SU-DHL-6 (cell line): ENCODE measurements at regions not wholly inside any gene's neighbourhood (a gene's known extent, or its start where the extent isn't known, plus 50 kb on each side); places are given as distances from the start of the nearest gene placed in this dataset.

Source experiments
- H2AFZ ChIP-seq: fragments of 200-600 bp; sonication (generic); 2 replicates; pipeline ENCODE4 v1.6.1; 2014; ENCODE audit warnings: low read depth, mild to moderate bottlenecking, moderate library complexity, mixed read lengths, antibody characterized with exemption, low read length; ENCODE audit not compliant: severe bottlenecking
- H3F3A ChIP-seq: fragments of 200-600 bp; shearing (Covaris generic); 2 replicates; pipeline ENCODE4 v1.6.0; 2016; ENCODE audit warnings: antibody characterized with exemption, mild to moderate bottlenecking; ENCODE audit not compliant: insufficient read depth
- H3K27ac ChIP-seq: fragments of 200-600 bp; sonication (generic); 2 replicates; pipeline ENCODE4 v1.5.1; 2016; ENCODE audit warnings: low read depth, mild to moderate bottlenecking, low read length, moderate library complexity, mixed read lengths
- H3K27me3 ChIP-seq: fragments of 200-600 bp; sonication (generic), shearing (Covaris generic); 2 replicates; pipeline ENCODE4 v1.6.0; 2014; ENCODE audit warnings: mild to moderate bottlenecking, low read length
- H3K36me3 ChIP-seq: fragments of 200-600 bp; sonication (generic); 2 replicates; pipeline ENCODE4 v1.6.1; 2014; ENCODE audit warnings: mild to moderate bottlenecking, low read length, mixed read lengths
- H3K4me2 ChIP-seq: fragments of 300-600, 200-600 bp; shearing (Covaris generic), sonication (generic); 2 replicates; pipeline ENCODE4 v1.6.0; 2014; ENCODE audit warnings: low read length, low read depth, mild to moderate bottlenecking; ENCODE audit not compliant: poor library complexity, severe bottlenecking
- H3K4me3 ChIP-seq: fragments of 200-600 bp; sonication (generic); 2 replicates; pipeline ENCODE4 v1.5.1; 2014; ENCODE audit warnings: antibody characterized with exemption, low read length, mild to moderate bottlenecking, mixed read lengths; ENCODE audit not compliant: insufficient read depth, poor library complexity, severe bottlenecking
- H3K79me2 ChIP-seq: fragments of 200-600 bp; sonication (generic); 2 replicates; pipeline ENCODE4 v1.6.1; 2014; ENCODE audit warnings: mild to moderate bottlenecking, low read length, moderate library complexity; ENCODE audit not compliant: insufficient read depth
- H3K9ac ChIP-seq: fragments of 200-600 bp; sonication (generic); 2 replicates; pipeline ENCODE4 v1.7.0; 2014; ENCODE audit warnings: mild to moderate bottlenecking, low read length
- H3K9me2 ChIP-seq: fragments of 200-600 bp; sonication (generic); replicated peaks from 2 replicates; pipeline ENCODE4 v1.6.1; 2014; ENCODE audit warnings: low read length; ENCODE audit not compliant: insufficient read depth
- H3K9me3 ChIP-seq: fragments of 200-600 bp; sonication (generic); 2 replicates; pipeline ENCODE4 v1.6.1; 2014; ENCODE audit warnings: low read length, mixed read lengths; ENCODE audit not compliant: insufficient read depth
- H4K20me1 ChIP-seq: fragments of 200-600 bp; sonication (generic); 2 replicates; pipeline ENCODE4 v1.6.1; 2014; ENCODE audit warnings: low read depth, mild to moderate bottlenecking, antibody characterized with exemption, low read length, moderate library complexity, mixed read lengths
- EZH2phosphoT487 ChIP-seq: fragments of 200-600 bp; sonication (generic), shearing (Covaris generic); conservative IDR thresholded peaks from 2 replicates; pipeline ENCODE4 v1.6.1; 2018; ENCODE audit warnings: mild to moderate bottlenecking, antibody characterized with exemption, low read length, moderate library complexity, mixed read lengths
- TF ChIP-seq, protein P1 (sequence below): fragments of 200-600 bp; sonication (generic); IDR thresholded peaks from one replicate; pipeline ENCODE4 v1.5.1; 2017; ENCODE audit warnings: antibody characterized with exemption, mild to moderate bottlenecking, low read length, moderate library complexity; ENCODE audit not compliant: insufficient read depth, poor library complexity, severe bottlenecking

DNA sequence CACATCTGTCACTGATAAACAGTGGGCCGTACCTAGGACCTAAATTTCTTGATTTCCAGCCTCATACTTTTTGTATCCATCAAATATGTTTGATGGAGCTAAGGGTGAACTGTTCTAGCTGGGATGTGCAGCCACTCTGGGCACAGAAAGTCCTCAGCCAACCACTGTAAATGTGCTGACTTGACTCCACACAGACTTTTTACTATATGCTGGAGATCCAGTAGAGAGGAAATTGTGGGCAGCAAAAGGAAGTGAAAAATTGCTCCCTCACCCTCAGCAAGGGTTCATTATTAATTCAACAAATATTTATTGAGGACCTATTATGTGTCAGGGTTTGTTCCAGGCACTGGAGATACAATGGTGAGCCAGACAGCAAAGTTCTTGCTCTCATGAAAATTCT lies 54.2 kb upstream of the AMPD3 start:
- no peak overlapping the region for H3K9ac ChIP-seq
- H3K4me2 ChIP-seq, result no peak overlapping the region
- no peaks in the 10 kb centered on the region for H3K36me3 ChIP-seq
- H3K27me3 ChIP-seq, result no peaks in the 10 kb centered on the region
- H4K20me1 ChIP-seq, result no peaks in the 10 kb centered on the region
- no peak overlapping the region for H3K4me3 ChIP-seq
- TF ChIP-seq, protein P1, sequence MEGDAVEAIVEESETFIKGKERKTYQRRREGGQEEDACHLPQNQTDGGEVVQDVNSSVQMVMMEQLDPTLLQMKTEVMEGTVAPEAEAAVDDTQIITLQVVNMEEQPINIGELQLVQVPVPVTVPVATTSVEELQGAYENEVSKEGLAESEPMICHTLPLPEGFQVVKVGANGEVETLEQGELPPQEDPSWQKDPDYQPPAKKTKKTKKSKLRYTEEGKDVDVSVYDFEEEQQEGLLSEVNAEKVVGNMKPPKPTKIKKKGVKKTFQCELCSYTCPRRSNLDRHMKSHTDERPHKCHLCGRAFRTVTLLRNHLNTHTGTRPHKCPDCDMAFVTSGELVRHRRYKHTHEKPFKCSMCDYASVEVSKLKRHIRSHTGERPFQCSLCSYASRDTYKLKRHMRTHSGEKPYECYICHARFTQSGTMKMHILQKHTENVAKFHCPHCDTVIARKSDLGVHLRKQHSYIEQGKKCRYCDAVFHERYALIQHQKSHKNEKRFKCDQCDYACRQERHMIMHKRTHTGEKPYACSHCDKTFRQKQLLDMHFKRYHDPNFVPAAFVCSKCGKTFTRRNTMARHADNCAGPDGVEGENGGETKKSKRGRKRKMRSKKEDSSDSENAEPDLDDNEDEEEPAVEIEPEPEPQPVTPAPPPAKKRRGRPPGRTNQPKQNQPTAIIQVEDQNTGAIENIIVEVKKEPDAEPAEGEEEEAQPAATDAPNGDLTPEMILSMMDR, result no peak
- no peak for TF ChIP-seq EZH2phosphoT487
- H3K79me2 ChIP-seq, result no peaks in the 10 kb centered on the region
- no peaks in the 10 kb centered on the region for H3K9me2 ChIP-seq
- no peaks in the 10 kb centered on the region for H3F3A ChIP-seq
- no peak overlapping the region for H3K27ac ChIP-seq
- H3K9me3 ChIP-seq, result no peaks in the 10 kb centered on the region
- H2AFZ ChIP-seq, result no peak overlapping the region

DNA sequence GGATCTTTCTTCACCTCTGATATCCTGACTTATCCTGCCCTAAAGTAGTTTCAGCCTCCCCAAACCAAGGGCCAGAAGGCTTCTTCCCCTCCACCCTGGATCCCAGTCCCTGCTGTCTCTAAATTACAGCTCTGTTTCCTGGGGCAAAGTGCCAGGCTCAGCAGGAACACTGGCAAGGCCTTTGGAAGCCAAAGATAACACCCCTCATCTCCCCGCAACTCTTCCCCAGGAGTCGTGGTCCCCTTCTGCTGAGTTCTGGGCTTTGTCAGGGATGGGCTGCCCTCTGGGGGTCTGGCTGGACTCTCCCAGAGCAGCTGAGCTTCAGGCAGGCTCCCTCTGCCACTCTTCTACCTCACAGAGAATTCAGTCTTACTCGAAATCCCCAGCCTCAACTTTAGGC lies 53.8 kb upstream of the AMPD3 start:
- no peaks in the 10 kb centered on the region for H3F3A ChIP-seq
- no peak overlapping the region for H2AFZ ChIP-seq
- H3K9me3 ChIP-seq, result no peaks in the 10 kb centered on the region
- no peaks in the 10 kb centered on the region for H3K79me2 ChIP-seq
- H3K9me2 ChIP-seq, result no peaks in the 10 kb centered on the region
- TF ChIP-seq, protein P1, result no peak
- TF ChIP-seq EZH2phosphoT487, result no peak
- no peaks in the 10 kb centered on the region for H3K27me3 ChIP-seq
- H3K36me3 ChIP-seq, result no peaks in the 10 kb centered on the region
- H3K4me3 ChIP-seq, result no peak overlapping the region
- no peak overlapping the region for H3K9ac ChIP-seq
- no peaks in the 10 kb centered on the region for H4K20me1 ChIP-seq
- no peak overlapping the region for H3K4me2 ChIP-seq
- H3K27ac ChIP-seq, result no peak overlapping the region

DNA sequence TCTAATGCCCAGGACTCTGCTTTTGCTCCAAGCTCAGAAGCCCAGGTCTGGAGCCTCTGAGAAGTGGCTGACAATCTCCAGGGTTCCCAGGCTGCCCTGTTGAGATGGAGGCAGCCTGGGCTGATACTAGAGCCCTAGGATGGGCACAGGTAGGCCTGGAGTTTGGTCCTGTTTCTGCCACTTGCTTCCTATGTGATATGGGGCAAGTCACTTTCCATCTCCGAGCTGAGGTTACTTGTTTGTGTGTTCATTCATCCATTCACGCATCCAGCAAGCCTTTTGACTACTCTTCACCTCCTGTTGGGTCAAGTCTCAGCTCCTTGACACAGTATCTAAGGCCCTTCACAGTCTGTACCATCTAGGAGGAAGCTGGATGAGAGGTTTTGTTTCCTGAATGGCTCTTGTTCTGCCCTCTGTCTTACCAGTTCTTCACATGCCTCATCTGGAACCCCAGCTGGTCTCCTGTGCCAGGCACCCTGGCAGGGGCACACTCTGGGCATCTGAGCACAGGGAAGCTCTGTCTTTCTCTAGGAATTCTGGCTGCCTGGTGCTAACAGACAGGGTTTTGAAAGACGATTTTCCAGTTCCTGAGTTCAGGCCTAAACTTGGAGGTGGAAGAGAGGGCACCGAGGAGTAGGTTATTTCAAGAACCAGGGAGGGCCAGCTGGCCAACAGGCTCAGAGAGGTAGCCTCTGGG lies 53.2 kb upstream of the AMPD3 start:
- no peaks in the 10 kb centered on the region for H3F3A ChIP-seq

More for the DNA sequence above, 53.2 kb upstream of the AMPD3 start:
- Histone ChIP-seq H3K4me2 (no peak overlapping the region), H3K4me3 (no peak overlapping the region), H3K9ac (no peak overlapping the region), H3K27me3 (no peaks in the 10 kb centered on the region), H3K79me2 (no peaks in the 10 kb centered on the region), H3K9me2 (no peaks in the 10 kb centered on the region), H3K36me3 (no peaks in the 10 kb centered on the region), H4K20me1 (no peaks in the 10 kb centered on the region), H3K27ac (no peak overlapping the region), H2AFZ (no peak overlapping the region), H3K9me3 (no peaks in the 10 kb centered on the region)
- TF ChIP-seq EZH2phosphoT487, result no peak
